Inflammatory macrophage treated with lipopolysaccharide for 4 hours (primary cell): ENCODE measurements at regions not wholly inside any gene's neighbourhood (a gene's known extent, or its start where the extent isn't known, plus 50 kb on each side); places are given as distances from the start of the nearest gene placed in this dataset.
"Not testable (repeated sequence)": the region's sequence is repeated elsewhere in the genome, so short reads cannot be mapped to it uniquely, and the experiment has no call there.

Experiments
- DNase-seq: peaks from one replicate; pipeline ENCODE4 v3.0.0-alpha.2; 2020

DNA sequence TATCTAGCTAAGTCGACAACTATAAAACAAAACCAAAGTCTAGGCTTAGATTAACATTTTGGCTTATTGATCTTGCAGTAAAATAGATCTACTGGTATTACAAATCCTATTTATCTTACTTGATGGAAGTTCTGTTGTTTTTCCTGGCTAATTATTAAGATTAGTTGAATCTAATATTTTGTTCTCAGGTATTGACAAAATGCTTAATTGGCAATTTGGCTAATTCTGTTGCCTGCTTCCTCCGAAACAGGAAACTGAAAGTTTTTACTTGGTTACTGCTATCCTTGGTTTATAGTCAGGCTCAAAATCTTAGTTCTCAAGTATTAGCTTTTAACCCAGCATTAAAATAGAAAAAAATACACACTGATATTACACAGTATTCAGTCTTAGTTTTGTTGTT lies 820.5 kb downstream of the NR2F1-AS1 start:
- no peak for DNase-seq

DNA sequence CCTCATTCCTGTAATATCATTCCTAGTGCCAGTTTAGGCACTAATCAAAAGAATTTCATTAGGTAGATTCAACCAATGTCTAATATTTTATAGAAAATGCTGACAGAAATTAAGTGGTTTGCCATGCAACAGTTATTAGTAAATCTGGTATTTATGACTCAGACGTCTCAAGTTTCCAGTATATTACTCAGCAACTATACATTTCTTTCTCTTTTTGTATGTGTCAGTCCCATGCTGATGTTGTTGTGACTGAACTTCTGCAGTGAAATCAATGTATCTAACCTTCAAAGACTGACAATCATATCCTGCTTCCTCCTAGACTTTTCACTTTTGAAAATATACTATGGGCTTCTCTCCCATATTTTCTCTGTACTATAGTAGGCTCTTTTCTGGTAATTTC lies 822.5 kb downstream of the NR2F1-AS1 start:
- DNase-seq, result no peak

DNA sequence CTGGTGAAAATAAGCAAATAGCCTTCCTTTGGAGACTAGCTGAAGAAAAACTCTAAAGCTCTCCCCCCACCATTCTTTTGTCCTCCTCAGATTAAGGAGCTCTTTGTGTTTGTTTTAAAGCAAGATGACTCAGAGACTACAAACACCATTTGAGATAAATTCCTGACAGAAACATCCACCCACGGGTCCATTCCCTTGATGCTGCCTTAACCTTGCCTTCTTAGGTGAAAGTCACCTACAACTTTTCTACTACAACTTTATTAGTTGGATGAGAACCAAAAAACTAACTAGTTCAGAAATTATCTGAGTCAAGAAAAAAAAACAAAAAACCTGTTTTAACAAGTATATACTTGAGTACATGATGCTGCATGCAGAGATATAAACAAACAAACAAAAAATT lies 831.1 kb downstream of the NR2F1-AS1 start:
- no peak for DNase-seq

DNA sequence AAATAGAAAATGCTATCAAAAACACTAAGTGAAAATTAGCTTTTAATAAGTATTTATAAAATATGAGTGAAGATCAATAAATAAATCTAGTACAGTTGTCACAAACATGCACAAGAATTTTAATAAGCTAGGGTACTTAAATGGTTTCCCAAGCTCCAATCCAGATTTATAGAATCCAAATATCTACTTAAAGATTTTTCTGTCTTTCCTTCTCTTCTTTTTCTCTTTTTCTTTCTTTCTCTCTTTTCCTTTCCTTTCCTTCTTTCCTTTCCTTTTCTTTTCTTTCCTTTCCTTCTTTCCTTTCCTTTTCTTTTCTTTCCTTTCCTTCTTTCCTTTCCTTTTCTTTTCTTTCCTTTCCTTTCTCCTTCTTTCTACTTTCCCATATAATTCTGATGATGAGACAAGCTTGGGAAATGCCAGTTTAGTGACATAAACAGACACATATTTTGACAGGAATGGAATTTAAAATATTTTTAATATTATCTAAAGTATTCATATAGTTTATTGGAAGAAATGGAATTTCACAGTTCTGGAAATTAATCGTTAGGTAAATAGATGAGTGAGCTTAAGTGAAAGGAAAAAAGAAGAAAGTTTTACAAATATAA lies 832.8 kb downstream of the NR2F1-AS1 start:
- DNase-seq, result no peak

DNA sequence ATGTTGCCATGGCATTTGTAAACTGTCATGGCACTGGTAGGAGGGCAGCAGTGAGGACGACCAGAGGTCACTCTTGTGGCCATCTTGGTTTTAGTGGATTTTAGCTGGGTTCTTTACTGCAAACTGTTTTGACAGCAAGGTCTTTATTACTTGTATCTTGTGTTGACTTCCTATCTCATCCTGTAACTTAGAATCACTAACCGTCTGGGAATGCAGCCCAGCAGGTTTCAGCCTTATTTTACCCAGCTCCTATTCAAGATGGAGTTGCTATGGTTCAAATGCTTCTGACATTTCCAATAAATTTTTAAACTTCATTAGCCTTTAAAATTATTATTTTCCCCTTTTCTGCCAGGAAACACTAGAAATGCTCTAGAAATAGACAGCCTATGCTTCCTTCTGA lies 839.1 kb downstream of the NR2F1-AS1 start:
- no peak for DNase-seq

DNA sequence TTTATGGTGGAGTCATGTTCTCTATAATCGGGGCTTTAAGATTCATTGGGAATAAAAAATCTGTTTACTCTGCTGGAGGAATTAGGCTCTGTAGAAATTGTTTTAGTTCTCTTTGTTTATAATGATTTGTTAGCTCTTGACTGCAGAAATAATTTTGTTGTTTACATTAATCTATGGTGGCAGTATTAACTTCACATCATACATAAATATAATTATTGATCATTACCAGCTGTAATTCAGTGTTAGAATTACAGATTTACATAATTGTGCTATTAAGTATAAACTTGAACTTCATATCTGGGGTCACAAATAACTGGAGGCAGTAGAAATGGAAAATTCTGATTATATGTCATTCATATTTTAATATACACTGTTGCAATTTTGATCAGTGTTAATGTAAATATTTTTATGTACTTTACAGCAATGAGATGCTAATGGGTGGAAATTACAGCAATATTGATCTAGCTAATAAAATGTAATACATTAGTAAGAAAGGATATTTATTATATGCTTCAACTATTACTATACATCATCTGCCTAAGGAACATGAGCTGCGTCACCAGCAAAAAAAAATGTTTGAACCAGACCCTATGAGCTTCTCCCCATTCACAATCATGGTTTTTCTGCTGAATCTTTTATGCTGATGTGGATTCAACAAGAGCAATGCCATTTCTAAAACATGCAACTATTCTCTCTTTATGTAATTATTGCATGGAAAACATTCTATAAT lies 846.6 kb downstream of the NR2F1-AS1 start:
- no peak for DNase-seq

DNA sequence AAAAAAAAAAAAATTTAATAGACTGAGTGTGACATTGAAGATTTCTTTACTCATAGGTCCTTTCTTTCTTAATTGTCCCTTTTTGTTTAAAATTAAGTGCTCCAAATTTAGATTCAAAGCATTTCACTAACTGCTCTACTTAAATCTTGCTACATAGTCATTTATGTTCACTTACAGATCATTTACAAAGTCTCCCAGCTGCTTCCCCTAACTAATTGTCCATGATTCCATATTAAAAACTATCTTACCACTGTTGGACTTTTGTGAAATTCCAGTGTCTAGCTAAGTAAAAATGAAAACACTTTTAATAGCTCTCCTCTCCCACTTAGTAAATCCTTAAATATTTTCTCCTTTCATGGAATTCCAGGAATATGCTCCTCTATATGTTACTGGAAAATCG lies 850.5 kb downstream of the NR2F1-AS1 start:
- DNase-seq, result no peak

DNA sequence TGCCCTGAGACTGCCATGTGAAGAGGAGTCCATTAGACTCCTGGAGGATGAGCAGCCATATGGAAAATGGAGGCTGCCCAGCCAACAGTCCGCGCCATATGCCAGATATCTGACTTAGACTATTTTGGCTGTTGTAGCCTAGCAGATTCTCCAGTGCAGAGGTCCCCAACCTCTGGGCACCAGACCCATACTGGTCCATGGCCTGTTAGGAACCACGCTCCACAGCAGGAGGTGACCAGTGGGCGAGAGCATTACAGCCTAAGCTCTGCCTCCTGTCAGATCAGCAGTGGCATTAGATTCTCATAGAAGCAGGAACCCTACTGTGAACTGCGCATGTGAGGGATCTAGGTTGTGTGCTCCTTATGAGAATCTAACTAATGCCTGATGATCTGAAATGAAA lies 851.9 kb downstream of the NR2F1-AS1 start:
- DNase-seq, result no peak

DNA sequence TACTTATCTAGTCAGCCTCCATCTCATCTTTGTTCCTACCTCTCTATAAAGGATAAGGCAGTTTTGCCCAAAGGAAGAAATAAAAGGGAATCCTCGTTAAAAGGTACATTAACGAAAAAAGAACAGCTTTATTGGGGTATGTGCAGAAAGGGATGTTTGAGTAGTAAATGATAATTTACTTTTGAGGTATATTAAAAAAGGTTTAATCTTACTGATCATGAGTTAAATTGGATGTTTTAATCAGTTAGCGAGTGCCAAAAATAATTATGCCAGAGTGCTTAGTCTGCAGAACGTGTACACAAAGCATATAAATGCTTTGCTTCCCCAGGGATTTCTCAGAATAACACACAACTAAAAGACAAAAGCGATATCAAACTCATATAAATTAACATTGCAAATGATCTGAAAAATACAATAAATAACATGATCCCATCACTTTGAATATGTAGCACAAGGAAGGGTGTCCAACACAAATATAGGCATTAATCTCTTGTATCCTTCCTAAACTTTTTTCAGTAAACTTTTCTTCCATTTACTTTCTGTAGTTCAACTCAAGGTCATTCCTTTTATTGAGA lies 865.0 kb downstream of the NR2F1-AS1 start:
- no peak for DNase-seq

DNA sequence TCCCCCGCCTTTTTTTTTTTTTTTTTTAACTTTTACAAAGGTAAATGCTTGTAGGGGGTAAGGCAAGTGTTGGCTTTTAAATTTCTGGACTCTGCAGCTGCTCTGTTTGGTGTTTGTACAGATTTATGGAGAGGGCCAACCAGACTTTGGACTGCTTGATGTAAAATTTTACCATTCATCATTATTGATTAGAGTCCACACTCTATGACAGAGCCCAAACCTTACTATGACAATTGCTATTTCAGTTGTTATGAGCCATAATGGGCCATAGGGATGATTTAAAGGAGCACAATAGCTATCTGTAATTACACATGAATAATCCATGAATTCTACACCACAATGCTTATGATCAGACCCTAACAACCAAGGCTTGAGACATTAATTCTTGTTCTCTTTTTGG lies 867.2 kb downstream of the NR2F1-AS1 start:
- DNase-seq, result no peak

DNA sequence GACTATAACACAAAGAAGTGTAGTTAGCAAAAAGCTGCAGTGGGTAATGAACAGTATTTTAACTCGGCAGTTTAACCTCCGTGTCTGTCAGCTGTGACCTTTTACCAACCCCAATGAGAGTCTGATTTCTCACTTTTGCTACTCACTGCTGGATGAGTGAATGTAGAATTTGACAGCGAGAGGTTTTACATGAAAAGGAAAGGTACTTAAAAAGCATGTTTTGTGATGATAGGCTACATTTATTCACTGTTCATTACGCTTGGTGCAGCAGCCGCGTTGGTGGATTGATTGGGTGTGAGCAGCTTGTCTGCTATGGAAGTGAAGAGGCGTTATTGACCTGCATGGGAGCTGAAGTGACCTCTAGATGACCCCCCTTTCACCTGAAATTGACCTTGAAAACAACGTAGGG lies 867.7 kb downstream of the NR2F1-AS1 start:
- no peak for DNase-seq

DNA sequence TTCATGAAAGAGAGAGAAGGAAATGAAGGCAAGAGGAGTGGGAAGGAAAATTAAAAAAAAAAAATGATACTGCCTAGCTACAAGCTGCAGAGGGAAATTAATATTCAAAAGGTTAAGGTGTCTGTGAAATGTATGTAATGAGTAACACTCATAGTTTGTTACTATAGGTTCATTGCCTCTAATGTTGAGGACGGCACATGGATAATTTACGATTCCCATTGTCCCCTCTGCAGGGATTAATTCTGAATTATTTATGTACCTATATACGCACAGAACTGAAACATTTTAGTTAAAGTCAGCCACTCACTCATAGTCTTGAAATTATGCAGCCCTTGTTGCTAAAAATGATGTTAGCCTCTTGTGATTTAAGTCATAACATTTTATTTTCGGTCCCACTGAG lies 869.1 kb downstream of the NR2F1-AS1 start:
- no peak for DNase-seq

DNA sequence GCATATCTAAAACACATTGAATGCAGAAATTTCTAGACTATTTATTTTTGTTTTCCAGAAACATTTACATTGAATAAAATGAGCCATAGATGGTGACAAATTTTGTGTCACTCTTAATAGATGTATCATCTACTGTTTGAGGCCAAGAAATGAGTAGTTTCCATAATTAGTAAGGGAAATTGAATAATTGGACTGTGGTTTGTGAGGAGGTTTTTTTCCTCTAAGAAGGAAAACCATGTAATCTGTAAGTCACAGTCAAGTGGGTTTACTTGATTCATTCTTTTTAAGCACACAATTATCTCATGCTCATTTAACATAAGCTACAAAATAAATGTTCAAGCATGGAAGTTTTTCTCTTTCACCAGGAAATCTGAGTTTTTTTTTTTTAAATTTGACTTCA lies 876.4 kb downstream of the NR2F1-AS1 start:
- DNase-seq, result no peak

DNA sequence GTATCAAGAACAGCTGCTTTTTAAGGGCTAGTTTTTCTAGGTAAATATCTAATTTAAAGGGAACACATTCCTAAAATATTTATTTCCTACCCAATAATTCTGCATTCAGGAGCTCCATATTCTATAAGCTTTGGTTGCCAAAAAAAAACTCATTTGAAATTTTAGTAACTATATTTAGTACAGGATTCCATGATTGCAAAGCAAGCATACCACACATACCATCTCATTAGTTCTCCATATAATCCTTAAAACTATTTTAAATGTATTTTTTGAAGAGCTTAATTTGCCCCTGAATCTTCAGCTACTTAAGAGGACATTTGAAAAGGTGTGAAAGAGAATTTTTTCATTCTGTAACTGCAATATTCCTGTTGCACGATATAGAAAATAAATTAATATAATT lies 877.0 kb downstream of the NR2F1-AS1 start:
- no peak for DNase-seq

DNA sequence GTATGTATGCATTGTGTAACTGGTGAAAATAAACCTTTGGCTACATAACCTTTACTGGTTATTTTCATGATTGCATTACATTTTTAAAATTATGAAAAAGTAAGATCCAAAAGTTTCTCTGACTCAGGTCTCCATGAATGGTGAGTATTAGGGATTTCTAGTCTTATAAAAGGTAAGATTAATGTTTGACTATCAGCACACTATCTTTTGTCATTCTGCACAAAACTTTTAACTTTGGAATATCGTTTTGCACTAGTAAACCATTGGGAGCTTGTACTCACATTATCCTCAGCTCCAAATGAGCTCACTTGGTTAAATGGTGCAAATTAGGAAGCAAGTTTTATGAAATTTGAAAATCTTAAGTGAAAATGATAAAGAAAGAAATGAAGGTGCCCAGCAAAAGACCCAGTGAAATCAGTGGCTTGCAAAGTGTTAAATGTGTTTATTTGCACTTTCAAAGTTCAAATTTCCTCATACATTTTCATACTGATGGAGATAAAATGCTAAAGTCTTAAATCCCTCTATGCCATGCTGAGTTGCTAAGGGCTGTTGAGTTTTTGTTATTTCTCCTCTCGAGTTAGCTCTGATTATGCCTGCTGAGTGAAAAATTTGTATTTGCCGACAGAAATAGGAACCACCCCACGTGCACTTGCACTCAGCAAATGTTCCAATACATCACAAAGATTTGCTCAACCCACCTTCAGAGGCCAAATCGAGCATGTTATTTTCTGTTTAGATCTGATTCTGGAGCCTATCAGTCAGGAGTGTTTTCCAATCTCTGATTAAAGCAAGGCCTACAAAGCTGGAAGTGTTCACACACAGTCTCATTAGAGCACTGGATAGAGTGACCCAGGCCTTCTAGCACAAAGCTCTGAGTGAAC lies 885.7 kb downstream of the NR2F1-AS1 start:
- DNase-seq, result no peak

DNA sequence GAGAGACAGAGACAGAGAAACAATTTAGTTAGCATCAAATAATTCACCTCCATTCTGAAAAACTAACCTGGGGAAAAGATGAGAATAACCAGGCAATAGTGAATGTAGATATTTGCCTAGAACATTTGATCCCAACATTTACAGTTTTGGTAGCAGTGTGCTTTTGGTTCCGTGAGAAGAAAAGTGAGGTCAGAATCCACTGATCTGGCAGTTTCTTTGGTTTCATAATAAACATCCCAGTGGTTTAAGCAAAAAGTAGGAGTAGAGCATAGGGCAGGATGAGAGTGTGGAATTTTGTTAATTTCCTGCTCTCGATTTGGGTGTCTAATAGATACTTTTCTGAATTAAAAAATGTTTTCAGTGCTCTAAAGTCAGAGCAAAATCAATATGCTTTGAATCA lies 887.0 kb downstream of the NR2F1-AS1 start:
- DNase-seq, result no peak

DNA sequence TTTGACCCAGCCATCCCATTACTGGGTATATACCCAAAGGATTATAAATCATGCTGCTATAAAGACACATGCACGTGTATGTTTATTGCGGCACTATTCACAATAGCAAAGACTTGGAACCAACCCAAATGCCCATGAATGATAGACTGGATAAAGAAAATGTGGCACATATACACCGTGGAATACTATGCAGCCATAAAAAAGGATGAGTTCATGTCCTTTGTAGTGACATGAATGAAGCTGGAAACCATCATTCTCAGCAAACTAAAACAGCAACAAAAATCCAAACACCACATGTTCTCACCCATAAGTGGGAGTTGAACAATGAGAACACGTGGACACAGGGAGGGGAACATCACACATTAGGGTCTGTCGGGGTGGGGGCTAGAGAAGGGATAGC lies 889.1 kb downstream of the NR2F1-AS1 start:
- not testable (repeated sequence) for DNase-seq

DNA sequence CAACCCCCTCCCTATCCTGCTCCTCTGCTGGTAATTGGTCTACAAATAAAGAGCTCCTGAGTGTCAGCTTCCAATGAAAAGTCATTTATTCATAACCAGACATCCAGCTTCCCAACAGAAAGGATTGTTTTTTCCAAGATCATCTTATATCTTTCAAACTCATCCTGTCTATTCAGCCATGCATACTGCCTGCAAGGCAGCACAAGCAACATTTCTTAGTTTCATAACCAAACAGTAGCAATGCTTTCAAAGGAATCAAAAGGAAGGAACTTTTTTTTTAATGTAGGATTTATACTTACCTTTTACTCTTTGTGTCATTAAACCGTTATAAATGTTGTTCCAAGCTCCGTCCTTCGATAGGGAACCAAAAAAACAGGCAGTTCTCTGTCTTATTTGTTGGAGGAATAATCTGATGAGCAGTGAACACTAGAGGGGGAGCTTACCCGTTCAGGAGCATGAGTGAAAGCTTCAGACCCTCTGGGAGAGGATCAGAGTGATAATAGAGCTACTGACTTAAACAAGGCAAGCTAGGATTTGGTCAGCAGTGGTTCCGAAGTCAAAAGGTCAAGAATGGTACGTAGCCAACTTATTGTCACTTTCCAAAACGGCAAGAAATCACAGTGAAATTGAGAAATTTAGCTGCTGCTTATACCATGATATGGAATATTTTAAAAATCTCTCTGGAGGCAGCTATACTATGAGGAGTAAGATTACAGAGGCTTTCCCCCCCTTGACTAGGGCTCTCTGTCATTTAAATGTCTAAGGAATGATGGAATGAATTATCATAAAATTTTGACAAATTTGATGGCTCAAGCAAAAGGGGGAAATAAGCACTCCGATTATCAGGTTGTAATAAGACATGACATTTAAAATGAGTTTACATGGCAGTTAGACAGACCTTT lies 892.9 kb downstream of the NR2F1-AS1 start:
- no peak for DNase-seq

DNA sequence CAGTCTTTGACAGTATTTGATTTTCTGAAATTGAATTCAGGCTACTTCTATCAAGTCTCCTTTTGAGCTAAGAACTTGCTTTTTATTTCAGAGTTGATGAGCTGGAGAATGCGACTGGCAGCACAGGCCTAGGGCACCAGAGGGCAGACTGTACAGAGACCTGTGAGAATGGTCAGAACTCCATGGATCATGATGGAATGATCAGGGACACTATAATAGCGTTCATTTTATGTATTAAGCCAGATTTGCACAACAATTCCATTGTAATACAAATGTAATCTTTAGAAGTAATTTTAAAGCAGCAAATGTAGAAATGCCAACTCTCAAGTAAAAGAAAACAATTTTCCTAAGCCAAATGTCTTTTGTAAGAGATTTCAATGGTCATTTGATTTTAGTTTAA lies 902.4 kb downstream of the NR2F1-AS1 start:
- no peak for DNase-seq

DNA sequence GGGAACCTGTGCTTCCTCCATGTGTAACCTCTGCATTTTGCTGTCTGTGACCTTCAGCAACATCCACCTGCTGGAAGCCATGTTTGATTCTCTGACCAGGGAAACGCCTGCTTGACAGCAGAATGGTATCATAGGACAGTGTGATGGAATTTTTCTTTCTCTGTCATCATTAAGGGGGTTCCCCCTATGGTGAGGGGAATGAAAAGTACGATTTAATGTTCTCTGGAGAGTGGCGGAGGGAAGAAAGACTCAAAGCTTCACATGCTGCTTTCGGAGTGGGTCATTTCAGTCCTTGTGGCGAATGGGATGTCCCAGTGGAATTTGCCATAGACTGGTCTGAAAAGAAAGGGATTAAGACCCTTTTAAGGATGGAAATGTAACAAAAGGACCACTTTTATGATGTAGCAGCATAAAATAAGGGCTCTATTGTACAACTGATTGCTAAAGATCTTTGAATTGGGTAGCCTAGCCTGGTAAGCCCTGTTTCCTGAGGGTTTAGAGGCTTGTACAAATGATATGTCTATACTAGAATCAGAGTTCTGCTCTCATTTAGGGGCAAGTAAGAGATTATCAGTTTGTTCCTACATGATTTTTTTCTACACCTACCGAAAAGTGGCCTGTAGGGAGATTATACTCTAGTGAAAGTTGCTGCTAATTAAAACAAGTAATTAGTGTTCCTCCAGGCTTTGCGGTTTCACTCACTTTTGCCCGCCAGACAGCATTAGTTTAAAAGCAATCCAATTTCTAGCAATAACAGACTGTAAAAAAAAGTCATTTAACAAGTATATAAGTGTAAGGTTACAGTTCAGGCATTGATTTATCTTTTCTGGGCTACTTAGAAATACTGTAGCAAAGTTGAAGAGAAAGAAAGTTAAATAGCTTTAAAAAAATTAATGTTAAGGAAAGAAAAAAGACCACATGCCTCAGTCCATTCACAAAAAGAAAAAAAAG lies 904.5 kb downstream of the NR2F1-AS1 start:
- no peak for DNase-seq

DNA sequence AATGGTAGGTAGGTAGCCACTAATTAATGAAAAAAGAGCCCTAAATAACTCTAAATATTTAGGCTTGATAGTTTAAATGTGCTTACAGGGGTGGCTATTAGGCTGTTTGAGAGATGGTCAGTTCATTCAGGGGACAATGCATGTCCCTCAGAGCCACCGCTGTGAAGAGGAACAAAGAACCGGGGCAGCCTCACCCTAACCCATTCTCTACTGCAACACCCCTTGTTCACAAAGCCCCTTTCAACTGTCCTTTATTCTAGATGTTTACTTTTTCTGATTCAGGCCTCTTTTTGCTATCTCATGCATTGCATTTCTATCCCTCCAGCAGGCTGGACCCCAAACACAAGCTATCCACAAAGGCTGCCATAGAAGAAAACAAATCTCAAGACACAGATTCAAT lies 906.7 kb downstream of the NR2F1-AS1 start:
- DNase-seq, result no peak
